HepG2 (cell line): ENCODE measurements at regions not wholly inside any gene's neighbourhood (a gene's known extent, or its start where the extent isn't known, plus 50 kb on each side); places are given as distances from the start of the nearest gene placed in this dataset.

Experiments used
- ATAC-seq: fragments of 200-7000 bp; cut with Tn5 transposase; 3 replicates; pipeline ENCODE4 v1.9.1; 2020; ENCODE audit warnings: mild to moderate bottlenecking, moderate library complexity
- BruUV-seq: library from RNA; stranded (reverse); fragments of 400-500 nt; replicated peaks from 2 replicates; lab custom pipeline; 2021; lab: Mats Ljungman, UMichigan
- CTCF ChIA-PET: fragments of 300-600 bp; formaldehyde crosslinking; extraction: SDS; loops from one replicate; lab custom pipeline; 2021; ENCODE audit warnings: low total read pairs, inconsistent platforms, low intra/inter-chr PET ratio; lab: Yijun Ruan, JAX
- POLR2A ChIA-PET: fragments of 350-600 bp; sonication (Branson Sonifier 250); formaldehyde crosslinking; loops from one replicate; lab custom pipeline; 2020; ENCODE audit warnings: antibody characterized with exemption, inconsistent platforms; lab: Yijun Ruan, JAX
- DNase-seq: peaks from one replicate; pipeline ENCODE4 v3.0.0-alpha.2; 2015; ENCODE audit warnings: low spot score
- FAIRE-seq: peaks from 3 replicates; lab custom pipeline; 2011; peaks lifted over from hg19 to GRCh38; lab: Jason Lieb, UNC
- H2AFZ ChIP-seq: one replicate; pipeline ENCODE4 v1.6.1; 2011; ENCODE audit warnings: low read length, inconsistent platforms
- H3K27ac ChIP-seq: fragments of 300-600 bp; 3 replicates; pipeline ENCODE4 v1.8.0; 2011; ENCODE audit warnings: mixed run types, mild to moderate bottlenecking, mixed read lengths, low read length, inconsistent platforms; ENCODE audit not compliant: insufficient read depth; ENCODE audit errors: extremely low read length
- H3K27me3 ChIP-seq, 2 experiments: fragments of 200-600 bp in 1 of 2; 2 replicates in 1 of 2; 3 replicates in 1 of 2; pipeline versions ENCODE4 v1.6.0 to v1.8.0; 2011; ENCODE audit warnings: low read length in 2 of 2, mild to moderate bottlenecking in 2 of 2, moderate library complexity in 2 of 2, inconsistent platforms in 1 of 2; ENCODE audit not compliant: insufficient read depth in 2 of 2, control insufficient read depth in 1 of 2
- H3K36me3 ChIP-seq, 2 experiments: fragments of 200-600 bp in 1 of 2; replicated peaks in 1 of 2; 2 replicates in 1 of 2; 3 replicates in 1 of 2; pipeline versions ENCODE4 v1.5.1 to v1.8.0; 2011; ENCODE audit warnings: low read length in 2 of 2, inconsistent platforms in 1 of 2; ENCODE audit not compliant: insufficient read depth in 2 of 2, control insufficient read depth in 1 of 2
- H3K4me1 ChIP-seq: 2 replicates; pipeline ENCODE4 v1.5.1; 2012; ENCODE audit warnings: low read length, inconsistent platforms; ENCODE audit not compliant: insufficient read depth
- H3K4me2 ChIP-seq: 2 replicates; pipeline ENCODE4 v1.6.0; 2011; ENCODE audit warnings: low read depth, low read length, inconsistent platforms
- H3K4me3 ChIP-seq, 3 experiments: fragments of 200-600 bp in 1 of 3; sonication (generic), shearing (Covaris generic) in 1 of 3; replicated peaks in 1 of 3; 2 replicates each; pipeline ENCODE4 v1.5.1; 2011 to 2016; ENCODE audit warnings: low read length in 3 of 3, inconsistent platforms in 2 of 3, low read depth in 2 of 3, mild to moderate bottlenecking in 2 of 3, control low read depth in 1 of 3, mixed read lengths in 1 of 3; ENCODE audit not compliant: insufficient read depth in 1 of 3
- H3K79me2 ChIP-seq: one replicate; pipeline ENCODE4 v1.6.1; 2011; ENCODE audit warnings: low read length, inconsistent platforms; ENCODE audit not compliant: insufficient read depth
- H3K9ac ChIP-seq: 2 replicates; pipeline ENCODE4 v1.6.0; 2011; ENCODE audit warnings: mild to moderate bottlenecking, low read depth, low read length, inconsistent platforms; ENCODE audit not compliant: insufficient read depth
- H3K9me3 ChIP-seq: 2 replicates; pipeline ENCODE4 v1.5.1; 2012; ENCODE audit warnings: mild to moderate bottlenecking, low read length
- H4K20me1 ChIP-seq: 2 replicates; pipeline ENCODE4 v1.6.0; 2011; ENCODE audit warnings: inconsistent platforms, mild to moderate bottlenecking, low read length, moderate library complexity; ENCODE audit not compliant: insufficient read depth
- BRD4 ChIP-seq: sonication (generic); formaldehyde crosslinking; IDR thresholded peaks from 2 replicates; pipeline ENCODE4 v1.4.0; 2020; ENCODE audit warnings: missing genetic modification reagents
- CBX2 ChIP-seq, 2 experiments: fragments of 200-600 bp in 1 of 2; sonication (generic); formaldehyde crosslinking in 1 of 2; IDR thresholded peaks; 2 replicates each; pipeline versions ENCODE4 v1.7.0 to v1.8.1; 2018 to 2022; ENCODE audit warnings: low read depth in 2 of 2, low read length in 1 of 2, mild to moderate bottlenecking in 1 of 2, missing genetic modification reagents in 1 of 2
- CEBPZ ChIP-seq: IDR thresholded peaks from 2 replicates; pipeline ENCODE4 v1.6.1; 2012; ENCODE audit warnings: low read length, improper control_type of control experiment
- CREM ChIP-seq, 2 experiments: sonication (generic) in 1 of 2; formaldehyde crosslinking in 1 of 2; IDR thresholded peaks; 2 replicates each; pipeline versions ENCODE4 v1.4.0 to v1.6.1; 2016 to 2020; ENCODE audit warnings: antibody characterized with exemption in 1 of 2, mild to moderate bottlenecking in 1 of 2, missing genetic modification reagents in 1 of 2
- SKIL ChIP-seq: sonication (generic); formaldehyde crosslinking; IDR thresholded peaks from 2 replicates; pipeline ENCODE4 v1.8.0; 2022; ENCODE audit warnings: missing genetic modification reagents, mild to moderate bottlenecking, moderate library complexity, borderline replicate concordance
- TEF ChIP-seq: sonication (generic); formaldehyde crosslinking; IDR thresholded peaks from 2 replicates; pipeline ENCODE4 v1.5.0; 2020; ENCODE audit warnings: missing genetic modification reagents
- TGIF2 ChIP-seq: IDR thresholded peaks from 2 replicates; pipeline ENCODE4 v1.6.1; 2016; ENCODE audit warnings: control low read depth, missing compliant biosample characterization
- ZNF276 ChIP-seq: sonication (generic); formaldehyde crosslinking; IDR thresholded peaks from 2 replicates; pipeline ENCODE4 v1.4.0; 2020; ENCODE audit warnings: mild to moderate bottlenecking, low read depth, missing genetic modification reagents
- ZNF484 ChIP-seq: sonication (generic); formaldehyde crosslinking; IDR thresholded peaks from 2 replicates; pipeline ENCODE4 v1.5.1; 2020; ENCODE audit warnings: mild to moderate bottlenecking, low read depth, missing genetic modification reagents, borderline replicate concordance
- ZNF552 ChIP-seq: sonication (generic); formaldehyde crosslinking; IDR thresholded peaks from 2 replicates; pipeline ENCODE4 v1.9.0; 2022; ENCODE audit warnings: missing genetic modification reagents, mild to moderate bottlenecking, borderline replicate concordance
- ZNF839 ChIP-seq: sonication (generic); formaldehyde crosslinking; IDR thresholded peaks from 2 replicates; pipeline ENCODE4 v1.4.0; 2020; ENCODE audit warnings: missing genetic modification reagents, mild to moderate bottlenecking, borderline replicate concordance
- ZSCAN25 ChIP-seq: sonication (generic); formaldehyde crosslinking; IDR thresholded peaks from 2 replicates; pipeline ENCODE4 v1.8.0; 2022; ENCODE audit warnings: mild to moderate bottlenecking, missing genetic modification reagents
- WGBS: methylation state at CpG from one replicate; pipeline ENCODE4 v1.1.6; 2017; ENCODE audit warnings: low lambda C conversion rate; 5-methylcytosine and 5-hydroxymethylcytosine counted together
- in situ Hi-C: cut with HindIII; loops from 2 replicates; pipeline ENCODE4 v1.10.0; 2017; ENCODE audit warnings: low pct_unique_long_range_greater_than_20kb; ENCODE audit not compliant: extremely low pct_ligation_motif_present
- intact Hi-C: fragments of 100-400 bp; cut with micrococcal nuclease; formaldehyde crosslinking; loops from one replicate; pipeline ENCODE4 v1.10.0; 2022; ENCODE audit not compliant: unreplicated experiment
- TF ChIP-seq, protein P1 (sequence below): sonication (generic); formaldehyde crosslinking; IDR thresholded peaks from 2 replicates; pipeline ENCODE4; 2020; ENCODE audit warnings: missing genetic modification reagents, mild to moderate bottlenecking, borderline replicate concordance

DNA sequence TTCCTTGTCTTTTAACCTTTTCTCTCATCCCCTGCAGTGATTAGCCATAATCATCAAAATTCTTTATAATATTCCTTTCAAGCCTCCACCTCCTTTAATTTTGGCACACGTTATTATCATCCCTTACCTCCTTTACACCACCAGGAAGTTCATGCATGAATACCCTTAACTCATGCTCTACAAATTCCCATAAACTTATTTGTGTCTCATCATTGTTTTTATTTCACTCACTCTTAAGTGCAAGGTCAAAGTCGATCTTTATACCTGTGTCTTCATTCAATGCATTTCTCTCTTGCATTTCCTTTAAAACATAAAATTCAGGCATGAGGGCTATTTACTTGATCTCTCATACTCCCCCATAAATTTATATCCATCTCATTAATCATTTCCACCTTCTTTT, 1064.6 kb upstream of the CADM2 start:
- no TSS peak for BruUV-seq
- Histone ChIP-seq H3K9ac (no peak overlapping the region), H3K79me2 (no peaks in the 10 kb centered on the region), H3K36me3 (no peaks in the 10 kb centered on the region), H3K4me2 (no peak overlapping the region), H3K4me3 (no peak overlapping the region), H3K4me1 (no peaks in the 10 kb centered on the region), H3K27me3 (no peaks in the 10 kb centered on the region), H3K27ac (no peak overlapping the region), H4K20me1 (no peaks in the 10 kb centered on the region), H2AFZ (no peak overlapping the region), H3K9me3 (no peaks in the 10 kb centered on the region)
- intact Hi-C loops, result no loop called here
- ChIA-PET POLR2A (no interaction called here), CTCF (no interaction called here)
- in situ Hi-C loops, result no loop called here
- no peak for FAIRE-seq
- DNase-seq, result no peak
- no peak for ATAC-seq
- 1% methylated on average over 2 of the region's 2 CpGs for whole genome bisulfite sequencing
- TF ChIP-seq ZSCAN25 (no peak), CEBPZ (no peak), SKIL (CRISPR knock-in tag) (no peak), CBX2 (IDR thresholded peaks at IDR 0.05; ENCODE audit: low read depth, low read length) (no peak), CBX2 (CRISPR knock-in tag; IDR thresholded peaks at IDR 0.05; ENCODE audit: low read depth) (no peak), TEF (CRISPR knock-in tag) (no peak), CREM (IDR thresholded peaks at IDR 0.05) (no peak), CREM (CRISPR knock-in tag; IDR thresholded peaks at IDR 0.05) (no peak), ZNF839 (no peak), ZNF484 (CRISPR knock-in tag) (no peak), TGIF2 (no peak), ZNF276 (CRISPR knock-in tag) (no peak), BRD4 (CRISPR knock-in tag) (no peak), ZNF552 (CRISPR knock-in tag) (no peak)
- TF ChIP-seq, protein P1, sequence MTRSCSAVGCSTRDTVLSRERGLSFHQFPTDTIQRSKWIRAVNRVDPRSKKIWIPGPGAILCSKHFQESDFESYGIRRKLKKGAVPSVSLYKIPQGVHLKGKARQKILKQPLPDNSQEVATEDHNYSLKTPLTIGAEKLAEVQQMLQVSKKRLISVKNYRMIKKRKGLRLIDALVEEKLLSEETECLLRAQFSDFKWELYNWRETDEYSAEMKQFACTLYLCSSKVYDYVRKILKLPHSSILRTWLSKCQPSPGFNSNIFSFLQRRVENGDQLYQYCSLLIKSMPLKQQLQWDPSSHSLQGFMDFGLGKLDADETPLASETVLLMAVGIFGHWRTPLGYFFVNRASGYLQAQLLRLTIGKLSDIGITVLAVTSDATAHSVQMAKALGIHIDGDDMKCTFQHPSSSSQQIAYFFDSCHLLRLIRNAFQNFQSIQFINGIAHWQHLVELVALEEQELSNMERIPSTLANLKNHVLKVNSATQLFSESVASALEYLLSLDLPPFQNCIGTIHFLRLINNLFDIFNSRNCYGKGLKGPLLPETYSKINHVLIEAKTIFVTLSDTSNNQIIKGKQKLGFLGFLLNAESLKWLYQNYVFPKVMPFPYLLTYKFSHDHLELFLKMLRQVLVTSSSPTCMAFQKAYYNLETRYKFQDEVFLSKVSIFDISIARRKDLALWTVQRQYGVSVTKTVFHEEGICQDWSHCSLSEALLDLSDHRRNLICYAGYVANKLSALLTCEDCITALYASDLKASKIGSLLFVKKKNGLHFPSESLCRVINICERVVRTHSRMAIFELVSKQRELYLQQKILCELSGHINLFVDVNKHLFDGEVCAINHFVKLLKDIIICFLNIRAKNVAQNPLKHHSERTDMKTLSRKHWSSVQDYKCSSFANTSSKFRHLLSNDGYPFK (CRISPR knock-in tag), result no peak
